Stomach (tissue), 8 donors: ENCODE measurements at regions not wholly inside any gene's neighbourhood (a gene's known extent, or its start where the extent isn't known, plus 50 kb on each side); places are given as distances from the start of the nearest gene placed in this dataset.

ENCODE experiments used
- DNase-seq, 2 donors: peaks; one replicate each; pipeline versions ENCODE4 v3.0.0 to v3.0.0-alpha.2; 2013 to 2019
- H3K27ac ChIP-seq, 5 donors: fragments of 200-600 bp in 4 of 5; sonication (generic) in 4 of 5; one replicate each; pipeline ENCODE4 v1.5.1; 2013 to 2019; ENCODE audit warnings: mild to moderate bottlenecking in 1 of 5, moderate library complexity in 1 of 5
- H3K27me3 ChIP-seq, 3 donors: fragments of 200-600 bp; sonication (generic); one replicate each; pipeline ENCODE4 v1.5.1; 2017 to 2019; ENCODE audit warnings: mixed run types in 1 of 3
- H3K36me3 ChIP-seq, 4 donors: fragments of 200-600 bp; sonication (generic); 1 replicate in 3 of 4; 2 replicates in 1 of 4; pipeline ENCODE4 v1.5.1; 2016 to 2019
- H3K4me1 ChIP-seq, 4 donors: fragments of 200-600 bp; sonication (generic); one replicate each; pipeline ENCODE4 v1.5.1; 2016 to 2019
- H3K4me3 ChIP-seq, 4 donors: fragments of 200-600 bp; sonication (generic) in 3 of 4; one replicate each; pipeline ENCODE4 v1.5.1; 2016 to 2019; ENCODE audit warnings: mild to moderate bottlenecking in 1 of 4
- H3K9me3 ChIP-seq, 4 donors: fragments of 200-600 bp; sonication (generic); one replicate each; pipeline ENCODE4 v1.5.1; 2016 to 2019
- EP300 ChIP-seq: sonication (generic); formaldehyde crosslinking; IDR thresholded peaks from one replicate; pipeline ENCODE4 v1.6.1; 2017; ENCODE audit warnings: antibody characterized with exemption
- POLR2A ChIP-seq, 4 donors: fragments of 450-650 bp; IDR thresholded peaks; one replicate each; pipeline ENCODE4 v1.6.1; 2016; ENCODE audit warnings: antibody characterized with exemption in 4 of 4, control low read depth in 2 of 4, mild to moderate bottlenecking in 1 of 4, moderate library complexity in 1 of 4
- POLR2AphosphoS5 ChIP-seq, 3 donors: sonication (generic); formaldehyde crosslinking; IDR thresholded peaks; one replicate each; pipeline ENCODE4 v1.6.1; 2016; ENCODE audit warnings: antibody characterized with exemption in 3 of 3
- WGBS, 5 donors: extraction: QIAGEN DNeasy Blood & Tissue Kit in 3 of 5; methylation state at CpG; one replicate each; pipeline versions ENCODE4 v1.1.5 to v1.1.7; 2013 to 2018; 5-methylcytosine and 5-hydroxymethylcytosine counted together
- intact Hi-C: fragments of 100-400 bp; cut with DNase I; formaldehyde crosslinking; loops from one replicate; pipeline ENCODE4 v1.15.1; 2023; ENCODE audit warnings: low total_unique reads
- TF ChIP-seq, protein P1 (sequence below), 7 experiments: fragments of 450-650 bp in 4 of 7; fragments of 200-600 bp in 3 of 7; sonication (generic) in 3 of 7; IDR thresholded peaks; one replicate each; pipeline ENCODE4 v1.5.1; 2016 to 2019; ENCODE audit warnings: antibody characterized with exemption in 7 of 7, control low read depth in 2 of 7, mild to moderate bottlenecking in 1 of 7
- donor health status: healthy with polysubstance abuse.
- donor health status: Bipolar disorder and iron deficiency.
- donor health status: healthy.

DNA sequence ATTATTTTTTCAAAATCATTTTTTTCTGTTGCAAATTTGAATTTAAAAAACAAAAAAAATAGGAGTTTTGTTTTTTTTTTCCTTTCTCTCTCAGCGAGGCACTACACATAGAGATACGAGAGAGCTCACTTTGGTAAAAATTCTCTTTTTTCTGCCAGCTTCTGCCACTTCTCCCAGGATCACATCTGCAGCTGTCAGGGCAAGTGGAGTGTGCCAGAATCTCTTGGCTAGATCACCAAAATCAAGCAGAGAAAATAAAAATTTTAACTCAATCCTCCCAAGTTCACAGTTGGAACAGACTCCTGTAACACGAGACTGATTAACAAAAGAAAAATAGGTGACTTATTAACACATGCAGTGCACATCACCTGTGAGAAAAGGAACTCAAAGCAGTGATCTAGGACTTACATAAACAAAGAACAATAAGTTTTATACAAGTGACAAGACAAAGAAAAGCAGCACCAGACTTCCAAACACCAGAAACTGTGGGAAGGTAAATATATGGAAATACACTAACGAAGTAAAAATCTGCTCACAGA lies 213.2 kb upstream of the ZFP42 start:
- 43 to 52% (median 48%) methylated on average over 4 of the region's 4 CpGs for WGBS, 5 donors
- intact Hi-C loops: no loop called here

DNA sequence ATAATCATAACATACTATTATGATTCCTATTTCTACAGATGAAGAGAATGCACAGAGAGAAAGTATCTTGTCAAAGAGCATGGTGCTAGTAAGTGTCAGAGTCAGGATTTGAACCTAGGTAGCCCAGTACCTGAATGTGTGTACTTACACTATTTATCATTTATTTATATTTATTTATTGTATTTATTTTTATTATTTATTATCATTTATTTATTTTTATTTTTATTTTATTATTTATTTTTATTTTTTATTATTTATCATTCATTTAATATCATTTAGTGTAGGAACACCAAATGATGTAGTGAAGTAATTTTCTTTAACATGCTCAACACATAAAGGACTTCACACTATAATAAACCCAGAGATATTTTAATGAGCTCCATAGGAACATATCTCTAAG lies 209.4 kb upstream of the ZFP42 start:
- Histone ChIP-seq H3K36me3 (no peaks in the 10 kb centered on the region), H3K9me3 (peaks cover 0 to 22% (median 15%) of the 10 kb centered on the region in 4 donors), H3K4me3 (no peak overlapping the region), H3K4me1 (no peaks in the 10 kb centered on the region), H3K27me3 (no peaks in the 10 kb centered on the region), H3K27ac (no peak overlapping the region)
- intact Hi-C loops: no loop called here
- TF ChIP-seq POLR2A (IDR thresholded peaks at IDR 0.05) (no peak), POLR2AphosphoS5 (IDR thresholded peaks at IDR 0.05) (no peak), EP300 (no peak)
- TF ChIP-seq, protein P1, sequence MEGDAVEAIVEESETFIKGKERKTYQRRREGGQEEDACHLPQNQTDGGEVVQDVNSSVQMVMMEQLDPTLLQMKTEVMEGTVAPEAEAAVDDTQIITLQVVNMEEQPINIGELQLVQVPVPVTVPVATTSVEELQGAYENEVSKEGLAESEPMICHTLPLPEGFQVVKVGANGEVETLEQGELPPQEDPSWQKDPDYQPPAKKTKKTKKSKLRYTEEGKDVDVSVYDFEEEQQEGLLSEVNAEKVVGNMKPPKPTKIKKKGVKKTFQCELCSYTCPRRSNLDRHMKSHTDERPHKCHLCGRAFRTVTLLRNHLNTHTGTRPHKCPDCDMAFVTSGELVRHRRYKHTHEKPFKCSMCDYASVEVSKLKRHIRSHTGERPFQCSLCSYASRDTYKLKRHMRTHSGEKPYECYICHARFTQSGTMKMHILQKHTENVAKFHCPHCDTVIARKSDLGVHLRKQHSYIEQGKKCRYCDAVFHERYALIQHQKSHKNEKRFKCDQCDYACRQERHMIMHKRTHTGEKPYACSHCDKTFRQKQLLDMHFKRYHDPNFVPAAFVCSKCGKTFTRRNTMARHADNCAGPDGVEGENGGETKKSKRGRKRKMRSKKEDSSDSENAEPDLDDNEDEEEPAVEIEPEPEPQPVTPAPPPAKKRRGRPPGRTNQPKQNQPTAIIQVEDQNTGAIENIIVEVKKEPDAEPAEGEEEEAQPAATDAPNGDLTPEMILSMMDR (IDR thresholded peaks at IDR 0.05): no peak
- no peak for DNase-seq

More for the DNA sequence above, 213.2 kb upstream of the ZFP42 start:
- H3K27ac ChIP-seq: no peak overlapping the region
- peaks cover 0 to 16% (median 11%) of the 10 kb centered on the region in 4 donors for H3K9me3 ChIP-seq
- no peak overlapping the region for H3K4me3 ChIP-seq
- no peaks in the 10 kb centered on the region for H3K27me3 ChIP-seq
- no peak for TF ChIP-seq POLR2AphosphoS5 (IDR thresholded peaks at IDR 0.05)
- TF ChIP-seq, protein P1 (IDR thresholded peaks at IDR 0.05): no peak
- H3K36me3 ChIP-seq: no peaks in the 10 kb centered on the region
- DNase-seq: no peak
- no peaks in the 10 kb centered on the region for H3K4me1 ChIP-seq

DNA sequence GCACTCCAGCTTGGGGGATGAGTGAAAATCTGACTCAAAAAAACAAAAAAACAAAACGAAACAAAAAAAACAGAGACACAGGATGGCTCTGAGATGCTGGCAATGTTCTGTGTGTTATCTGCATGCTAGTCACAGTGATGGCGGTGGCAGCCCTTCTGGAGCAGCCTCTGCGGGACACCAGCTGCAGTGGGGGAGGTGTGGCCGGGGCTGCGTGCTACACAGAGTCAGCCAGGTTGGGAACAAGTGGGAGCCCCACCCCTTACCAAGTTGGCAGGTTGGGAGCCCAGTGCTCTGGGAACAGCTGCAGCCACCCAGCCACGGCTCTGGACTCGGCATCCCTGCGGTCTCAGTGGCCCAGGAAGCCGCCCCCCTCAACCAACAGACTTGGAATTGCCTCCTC lies 206.5 kb upstream of the ZFP42 start:
- WGBS, 5 donors: 80 to 92% (median 88%) methylated on average over 9 of the region's 9 CpGs
- no peaks in the 10 kb centered on the region for H3K36me3 ChIP-seq
- intact Hi-C loops: no loop called here
- H3K4me1 ChIP-seq: no peaks in the 10 kb centered on the region
- no peak for DNase-seq
- H3K27me3 ChIP-seq: no peaks in the 10 kb centered on the region
- H3K9me3 ChIP-seq: peaks cover 0 to 22% (median 14%) of the 10 kb centered on the region in 4 donors
- no peak overlapping the region for H3K4me3 ChIP-seq
- H3K27ac ChIP-seq: no peak overlapping the region
- no peak for TF ChIP-seq POLR2AphosphoS5 (IDR thresholded peaks at IDR 0.05)
- TF ChIP-seq, protein P1 (IDR thresholded peaks at IDR 0.05): no peak

DNA sequence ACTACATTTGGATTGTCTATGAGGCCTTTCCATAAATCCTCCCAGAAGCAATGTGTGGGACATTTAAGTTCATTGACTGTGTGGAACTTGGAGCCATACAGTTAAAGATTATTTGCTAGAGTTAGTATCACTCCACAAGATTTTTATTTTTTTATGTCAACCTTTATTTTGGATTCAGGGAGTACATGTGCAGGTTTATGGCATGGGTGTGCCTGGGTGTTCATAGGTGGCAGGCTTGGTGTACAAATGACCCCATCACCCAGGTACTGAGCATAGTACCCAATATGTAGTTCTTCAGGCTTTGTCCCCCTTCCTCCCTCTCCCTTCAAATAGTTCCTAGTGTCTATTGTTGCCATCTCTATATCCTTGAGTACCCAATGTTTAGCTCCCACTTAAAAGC lies 199.8 kb upstream of the ZFP42 start:
- TF ChIP-seq, protein P1 (IDR thresholded peaks at IDR 0.05): no peak
- no peak for TF ChIP-seq EP300
- no peak for TF ChIP-seq POLR2A (IDR thresholded peaks at IDR 0.05)
- no peak for TF ChIP-seq POLR2AphosphoS5 (IDR thresholded peaks at IDR 0.05)
- DNase-seq: no peak
- Histone ChIP-seq H3K4me3 (no peak overlapping the region), H3K4me1 (no peaks in the 10 kb centered on the region), H3K9me3 (peaks cover 0 to 24% (median 15%) of the 10 kb centered on the region in 4 donors), H3K27ac (no peak overlapping the region), H3K36me3 (no peaks in the 10 kb centered on the region), H3K27me3 (no peaks in the 10 kb centered on the region)
- intact Hi-C loops: no loop called here
